RKO (cell line): ENCODE measurements at regions not wholly inside any gene's neighbourhood (a gene's known extent, or its start where the extent isn't known, plus 50 kb on each side); places are given as distances from the start of the nearest gene placed in this dataset.

ENCODE experiments used
- DNase-seq: peaks from one replicate; pipeline ENCODE4 v3.0.0-alpha.2; 2016; ENCODE audit warnings: low spot score

DNA sequence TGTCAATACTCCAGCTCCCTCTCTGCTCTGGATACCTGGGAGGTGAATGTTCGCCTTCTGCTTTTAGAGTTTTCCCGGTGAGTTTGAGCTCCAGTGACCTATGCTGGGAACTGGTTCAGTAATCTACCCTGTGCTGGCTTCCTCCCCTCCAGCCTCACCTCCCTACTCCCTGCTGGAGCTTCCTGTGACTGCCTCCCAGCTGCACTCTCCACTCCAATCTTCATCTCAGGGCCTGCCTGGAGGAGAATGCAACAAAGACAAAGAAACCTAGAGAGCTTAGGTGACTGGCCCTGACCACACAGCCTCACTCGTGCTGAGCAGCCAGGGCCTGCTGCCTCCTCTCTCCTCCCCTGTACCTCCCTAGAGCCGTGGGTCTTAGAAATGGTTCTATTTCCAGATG, 101.6 kb upstream of the FOXF1 start:
- no peak for DNase-seq

DNA sequence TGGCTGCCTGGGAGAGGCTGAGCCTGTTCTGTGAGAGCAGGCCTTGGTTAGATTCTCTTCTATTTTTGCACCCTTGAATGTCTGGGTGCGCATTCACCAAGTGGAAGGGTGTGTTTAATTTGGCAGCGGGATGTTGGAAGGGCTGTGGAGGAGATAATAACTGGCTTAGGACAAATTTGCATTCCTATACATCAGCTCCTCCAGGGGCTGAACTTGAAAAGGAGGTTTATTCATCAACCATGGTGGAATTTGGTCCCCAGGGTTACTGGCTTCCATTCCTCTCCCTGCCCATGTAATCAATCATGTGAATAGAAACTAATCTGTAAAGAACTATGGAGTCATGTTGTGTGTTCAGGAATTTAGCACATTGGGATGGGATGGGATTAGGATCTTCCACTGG, 100.2 kb upstream of the FOXF1 start:
- no peak for DNase-seq

DNA sequence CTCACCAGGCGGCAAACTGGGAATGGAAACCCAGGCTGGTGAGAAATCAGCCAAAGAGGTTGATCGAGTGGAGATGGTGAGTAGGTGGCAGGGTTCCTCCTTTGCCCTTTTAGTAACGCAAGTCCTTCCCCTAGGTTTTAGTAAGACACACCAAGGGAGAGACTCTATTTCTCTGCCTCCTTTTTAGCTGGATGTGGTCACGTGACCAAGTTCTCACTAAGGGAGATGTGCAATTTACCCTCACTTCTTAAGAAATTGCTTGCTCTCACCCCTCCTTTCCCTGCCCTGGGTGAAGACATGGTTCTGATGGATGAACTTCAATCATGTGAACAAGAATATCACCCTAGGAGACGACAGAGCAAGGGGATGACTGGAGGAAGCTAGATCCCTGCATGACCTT, 99.8 kb upstream of the FOXF1 start:
- DNase-seq = no peak

DNA sequence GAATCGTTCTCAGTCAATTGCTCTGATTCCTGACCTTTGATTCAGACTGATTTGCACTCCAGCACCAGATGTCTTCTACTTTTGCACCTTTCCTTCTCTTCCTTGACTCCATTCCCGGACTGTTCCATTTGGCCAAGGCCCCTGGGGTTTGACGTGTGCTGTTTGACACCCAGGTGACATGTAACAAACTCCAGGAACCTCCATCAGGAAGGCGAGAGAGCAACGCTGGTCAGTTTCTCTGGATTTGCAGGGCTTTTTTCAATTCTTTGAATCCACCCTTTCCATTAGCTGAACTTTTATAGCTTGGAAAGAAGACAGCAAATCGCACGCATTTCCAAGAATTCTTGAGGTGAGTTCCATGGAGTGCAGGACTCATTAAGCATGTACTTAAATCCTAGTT, 98.4 kb upstream of the FOXF1 start:
- no peak for DNase-seq

DNA sequence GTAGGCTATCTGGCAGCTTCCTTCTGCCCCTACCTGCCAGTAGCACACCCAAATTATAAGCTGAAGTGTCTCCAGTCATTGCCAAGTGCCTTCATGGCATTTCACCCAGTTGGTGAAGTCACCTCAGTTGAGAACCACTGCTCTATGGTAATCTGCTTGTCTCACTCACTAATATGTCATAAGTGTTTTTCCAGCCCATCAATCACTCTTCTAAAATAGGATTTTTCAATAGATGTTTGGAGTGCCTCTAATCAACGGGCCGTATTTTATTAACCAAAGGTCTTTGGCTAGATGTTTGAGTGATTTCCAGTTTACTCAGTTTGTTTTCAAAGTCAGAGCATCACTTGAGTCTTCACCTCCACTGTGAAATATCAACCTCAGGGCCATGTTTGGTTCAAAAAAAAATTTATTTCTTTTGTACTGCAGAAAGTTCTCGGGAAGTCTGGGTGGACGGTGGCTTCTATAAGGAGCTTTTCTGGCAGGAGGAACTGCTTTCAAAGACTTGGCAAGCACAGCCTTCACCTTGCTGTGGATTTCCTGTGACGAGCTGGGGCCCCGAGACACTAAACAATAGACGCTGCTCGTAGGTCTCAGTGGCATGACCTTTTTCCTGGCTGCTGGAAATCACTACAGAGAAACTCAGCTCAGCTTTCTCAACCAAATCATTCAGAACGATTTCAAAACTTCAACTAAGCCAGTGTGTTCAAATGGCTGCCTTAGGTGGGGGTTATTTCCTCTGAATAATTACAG, 95.2 kb upstream of the FOXF1 start:
- no peak for DNase-seq

DNA sequence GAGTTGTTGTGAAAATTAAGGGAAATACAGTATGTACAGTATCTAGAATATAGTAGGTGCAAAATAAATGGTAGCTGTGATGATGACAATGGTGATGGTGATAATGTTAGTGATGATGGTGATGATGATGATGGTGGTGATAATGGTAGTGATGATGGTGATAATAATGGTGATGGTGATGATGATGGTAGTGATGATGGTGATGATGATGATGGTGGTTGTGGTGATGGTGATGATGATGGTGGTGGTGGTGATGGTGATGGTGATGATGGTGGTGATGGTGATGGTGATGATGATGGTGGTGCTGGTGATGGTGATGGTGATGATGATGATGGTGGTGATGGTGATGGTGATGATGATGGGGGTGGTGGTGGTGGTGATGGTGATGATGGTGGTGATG, 91.3 kb upstream of the FOXF1 start:
- no peak for DNase-seq

DNA sequence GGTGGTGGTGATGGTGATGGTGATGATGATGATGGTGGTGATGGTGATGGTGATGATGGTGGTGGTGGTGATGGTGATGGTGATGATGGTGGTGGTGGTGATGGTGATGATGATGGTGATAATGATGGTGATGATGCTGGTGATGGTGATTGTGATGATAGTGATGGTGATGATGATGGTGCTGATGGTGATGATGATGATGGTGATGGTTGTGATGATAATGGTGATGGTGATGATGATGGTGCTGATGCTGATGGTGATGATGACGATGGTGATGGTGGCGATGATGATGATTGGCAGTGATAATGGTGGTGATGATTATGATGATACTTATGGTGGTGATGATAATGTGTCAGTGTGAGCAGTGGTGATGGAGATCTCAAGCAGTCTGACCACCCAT, 90.8 kb upstream of the FOXF1 start:
- DNase-seq = no peak

DNA sequence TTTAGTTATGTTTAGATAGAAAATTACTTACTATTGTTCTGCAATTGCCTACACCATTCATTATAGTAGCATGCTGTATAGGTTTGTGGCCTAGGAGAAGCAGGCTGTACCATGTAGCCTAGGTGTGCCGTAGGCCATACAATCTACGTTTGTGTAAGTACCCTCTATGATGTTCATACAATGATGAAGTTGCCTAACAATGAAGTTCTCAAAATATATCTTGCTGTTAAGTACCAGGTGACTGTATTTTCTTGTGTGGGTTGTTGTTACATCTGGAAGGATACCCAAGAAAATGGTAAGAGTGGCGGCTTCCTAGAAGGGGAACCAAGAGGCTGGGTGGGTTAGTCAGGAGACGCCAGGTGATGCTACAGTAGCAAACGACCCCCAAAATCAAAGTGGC, 88.3 kb upstream of the FOXF1 start:
- no peak for DNase-seq

DNA sequence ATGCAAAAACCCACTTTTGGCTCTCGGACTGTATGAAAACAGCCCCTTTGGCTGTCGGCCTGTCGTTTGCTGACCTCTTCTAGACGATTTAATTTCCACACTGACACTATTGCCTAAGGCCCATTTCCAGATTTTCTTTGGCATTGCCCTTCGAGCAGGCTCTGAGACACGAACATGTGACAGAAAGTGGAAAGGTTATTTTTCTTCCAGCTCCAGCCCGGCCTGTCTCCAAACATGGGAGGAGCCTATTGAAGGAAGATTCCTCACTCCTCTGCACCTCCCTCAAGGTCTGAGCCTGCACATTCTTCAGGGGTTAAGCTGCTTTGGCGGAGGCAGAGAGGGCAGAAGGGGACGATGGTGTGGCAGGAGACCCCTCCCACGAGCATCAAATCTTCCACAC, 85.9 kb upstream of the FOXF1 start:
- no peak for DNase-seq

DNA sequence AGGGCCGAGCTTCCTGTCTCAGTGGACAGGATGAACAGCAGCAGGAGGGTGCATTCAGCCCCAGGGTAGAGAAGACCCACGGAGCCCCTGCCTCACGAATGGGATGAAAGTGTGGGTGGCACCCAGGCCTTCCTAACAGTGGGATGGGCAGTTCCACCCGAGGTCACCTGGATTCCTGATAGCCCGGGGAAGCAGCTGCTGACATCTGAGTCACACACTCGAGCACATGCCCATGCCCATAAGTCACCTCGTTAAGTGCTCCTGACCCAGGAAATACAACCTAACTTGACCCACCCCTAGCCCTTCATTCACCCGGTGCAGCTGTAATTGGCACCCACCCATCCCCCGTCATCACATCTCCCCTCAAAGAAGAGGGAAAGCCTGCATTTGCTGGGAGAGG, 85.3 kb upstream of the FOXF1 start:
- peak; percentile 7 for DNase-seq

DNA sequence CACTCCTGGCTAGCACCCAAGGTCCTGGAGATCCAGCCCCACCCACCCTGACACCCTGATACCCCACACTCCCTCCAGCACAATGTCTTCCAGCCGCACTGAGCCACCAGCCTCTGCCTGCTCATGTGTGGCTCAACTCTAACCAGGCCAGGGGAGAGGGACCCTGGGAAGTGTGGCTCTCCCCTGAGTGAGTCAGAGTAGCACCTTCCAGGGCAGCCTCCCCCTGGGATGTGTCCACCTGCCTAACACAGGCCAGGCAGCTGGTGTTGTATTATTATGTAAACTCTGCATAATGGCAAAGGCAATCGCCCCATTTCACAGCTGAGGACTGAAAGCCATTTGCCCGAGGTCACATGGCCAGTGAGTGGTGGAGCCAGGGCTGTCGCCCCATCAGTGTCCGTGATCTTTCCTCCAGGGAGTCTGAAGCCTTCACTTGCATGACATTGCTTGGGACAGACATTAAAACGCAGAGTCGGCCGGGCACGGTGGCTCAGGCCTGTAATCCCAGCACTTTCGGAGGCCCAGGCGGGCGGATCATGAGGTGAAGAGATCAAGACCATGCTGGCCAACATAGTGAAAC, 84.2 kb upstream of the FOXF1 start:
- DNase-seq = no peak

DNA sequence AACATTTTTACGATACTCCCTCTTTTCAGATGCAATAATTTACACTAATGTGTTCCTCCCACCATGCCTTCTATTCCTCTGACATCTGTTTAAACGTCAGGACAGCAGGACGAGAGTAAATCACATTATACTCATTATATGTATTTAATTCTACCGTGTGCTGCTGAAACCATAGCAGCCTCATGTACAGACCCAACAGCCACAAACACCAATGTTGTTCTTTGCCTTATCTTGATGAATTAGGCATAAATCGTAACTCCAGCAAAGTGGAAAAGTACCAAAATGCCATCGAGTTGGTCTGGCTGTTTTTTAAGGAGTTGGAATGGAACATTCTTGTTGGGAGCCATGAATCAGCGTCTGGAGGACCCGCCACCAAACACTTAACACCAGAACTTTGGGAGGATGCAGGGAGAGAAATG, 82.9 kb upstream of the FOXF1 start:
- DNase-seq = no peak

DNA sequence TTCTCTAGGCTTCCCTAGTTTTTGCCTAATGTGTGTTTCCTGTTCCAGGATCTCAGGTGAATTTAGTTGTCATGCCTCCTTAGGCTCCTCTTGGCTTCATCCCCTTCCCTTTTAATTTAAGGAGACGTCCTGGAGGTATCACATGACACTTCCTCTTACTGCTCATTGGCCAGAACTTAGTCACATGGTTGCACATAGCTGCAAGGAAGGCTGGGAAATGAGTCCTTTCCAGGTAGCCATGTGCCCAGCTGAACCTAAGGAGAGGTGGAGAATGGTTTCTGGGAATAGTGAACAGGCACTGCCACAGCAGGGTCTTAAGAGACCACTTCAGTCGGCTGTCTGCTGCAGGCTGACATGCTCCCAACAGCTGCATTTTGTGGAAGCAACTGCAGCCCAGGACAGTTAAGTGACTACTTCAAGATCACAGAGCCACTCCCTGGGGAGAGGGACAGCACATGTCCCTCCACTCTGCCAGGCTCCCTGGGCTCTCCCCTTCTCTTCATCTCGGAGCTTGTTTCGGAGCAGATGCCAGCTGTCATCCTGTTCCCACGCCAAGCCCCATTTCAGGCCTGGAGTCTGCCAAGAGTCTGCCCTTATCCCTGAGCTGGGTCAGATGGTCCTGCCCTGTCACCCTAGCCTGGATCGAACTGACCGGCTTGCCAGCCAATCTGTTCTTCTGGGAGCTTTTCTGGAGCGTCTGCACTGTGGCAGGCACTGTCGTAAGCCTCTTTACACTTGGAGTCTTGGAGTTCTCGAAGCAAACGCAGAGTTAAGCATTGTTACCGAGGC, 81.4 kb upstream of the FOXF1 start:
- DNase-seq = no peak

DNA sequence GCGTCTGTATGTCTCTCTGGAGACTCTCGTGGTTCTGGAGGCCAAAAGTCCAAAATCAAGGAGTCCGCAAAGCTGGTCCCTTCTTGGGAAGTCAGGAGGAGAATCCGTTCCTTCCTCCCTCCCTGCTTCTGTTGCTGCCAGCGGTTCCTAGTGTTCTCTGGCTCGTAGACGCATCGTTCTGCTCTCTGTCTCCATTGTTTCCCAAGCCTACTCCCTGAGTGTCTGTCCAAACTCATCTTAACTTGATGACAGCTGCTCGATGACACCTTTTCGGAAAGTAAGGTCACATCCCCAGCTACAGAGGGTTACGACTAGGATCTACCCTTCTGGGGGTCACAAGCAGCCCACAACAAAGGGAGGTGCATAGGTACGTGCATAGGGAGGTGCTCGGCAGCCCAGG, 80.7 kb upstream of the FOXF1 start:
- no peak for DNase-seq

DNA sequence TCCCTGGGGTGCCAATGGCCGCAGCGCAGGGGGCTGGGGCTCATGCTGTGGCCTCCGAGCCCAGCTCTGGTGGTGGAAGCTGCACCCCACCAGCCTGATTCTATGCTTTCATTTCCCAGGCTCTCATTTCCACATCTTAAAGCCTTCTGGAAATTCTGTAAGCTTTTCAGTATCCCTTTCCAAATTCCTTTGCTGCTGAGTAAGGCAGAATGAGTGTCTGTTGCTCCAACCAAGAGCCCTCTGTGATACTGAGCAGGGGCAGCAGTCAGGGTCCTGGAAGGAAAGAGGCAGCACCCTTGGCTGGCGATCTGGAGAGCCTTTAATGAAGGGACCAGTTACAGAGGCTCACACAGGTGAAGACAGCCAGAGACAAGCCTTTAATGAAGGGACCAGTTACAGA, 79.5 kb upstream of the FOXF1 start:
- no peak for DNase-seq

DNA sequence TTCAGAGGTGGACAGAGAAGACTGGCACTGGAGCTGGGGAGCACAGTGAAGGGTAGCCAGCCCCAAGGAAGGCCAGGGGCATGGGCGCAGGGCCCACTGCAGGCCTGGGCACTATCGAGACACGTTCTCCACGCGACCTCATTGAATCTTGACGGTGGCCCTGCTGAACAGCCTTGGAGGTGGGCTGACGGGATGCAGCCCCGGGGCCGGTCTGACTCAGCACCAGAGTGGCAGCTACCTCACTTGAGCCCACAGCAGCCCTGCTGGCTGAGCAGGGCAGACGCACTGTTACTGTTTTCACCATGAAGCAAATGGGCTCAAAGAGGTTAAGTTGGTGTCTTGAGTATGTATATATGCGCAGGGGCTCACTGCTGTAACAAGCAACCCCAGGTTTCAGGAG, 78.8 kb upstream of the FOXF1 start:
- DNase-seq = no peak

DNA sequence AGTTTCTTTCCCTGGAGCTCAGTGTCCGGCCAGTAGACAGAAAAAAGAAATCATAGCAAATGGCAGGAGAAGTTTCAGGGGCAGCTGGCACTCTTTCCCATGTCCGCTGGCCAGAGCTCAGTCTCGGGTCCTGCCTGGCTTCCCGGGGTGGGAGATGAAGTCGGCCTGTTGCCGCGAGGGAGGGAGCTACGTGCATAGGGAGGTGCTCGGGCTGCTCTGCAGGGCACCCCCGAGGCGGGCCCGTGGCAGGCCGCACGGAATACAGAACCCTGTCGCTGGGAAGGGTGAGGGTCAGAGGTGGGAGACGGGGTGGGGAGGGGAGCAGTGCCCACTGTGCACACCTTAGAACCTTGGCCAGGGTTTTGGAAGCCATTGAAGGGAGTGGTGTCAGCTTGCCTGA, 78.3 kb upstream of the FOXF1 start:
- DNase-seq = no peak

DNA sequence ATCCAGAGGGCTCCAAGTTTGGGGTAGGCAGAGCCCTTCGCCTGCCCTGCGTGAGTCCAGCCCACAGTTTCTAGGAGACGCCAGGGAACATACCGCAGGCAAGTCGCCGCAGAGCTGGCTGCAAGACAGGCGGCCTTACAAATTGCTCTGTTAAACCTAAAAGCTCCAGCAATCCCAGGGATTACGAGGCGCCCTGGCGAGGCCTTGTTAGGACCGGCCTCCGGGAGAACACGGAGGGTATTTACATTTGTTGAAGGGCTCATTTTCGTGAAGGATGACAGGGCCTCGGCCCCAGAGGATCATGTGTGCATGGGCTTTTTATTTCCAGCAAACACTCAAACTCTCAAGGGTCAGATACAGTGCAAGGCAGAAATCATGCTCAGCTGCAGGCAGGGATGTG, 77.6 kb upstream of the FOXF1 start:
- no peak for DNase-seq

DNA sequence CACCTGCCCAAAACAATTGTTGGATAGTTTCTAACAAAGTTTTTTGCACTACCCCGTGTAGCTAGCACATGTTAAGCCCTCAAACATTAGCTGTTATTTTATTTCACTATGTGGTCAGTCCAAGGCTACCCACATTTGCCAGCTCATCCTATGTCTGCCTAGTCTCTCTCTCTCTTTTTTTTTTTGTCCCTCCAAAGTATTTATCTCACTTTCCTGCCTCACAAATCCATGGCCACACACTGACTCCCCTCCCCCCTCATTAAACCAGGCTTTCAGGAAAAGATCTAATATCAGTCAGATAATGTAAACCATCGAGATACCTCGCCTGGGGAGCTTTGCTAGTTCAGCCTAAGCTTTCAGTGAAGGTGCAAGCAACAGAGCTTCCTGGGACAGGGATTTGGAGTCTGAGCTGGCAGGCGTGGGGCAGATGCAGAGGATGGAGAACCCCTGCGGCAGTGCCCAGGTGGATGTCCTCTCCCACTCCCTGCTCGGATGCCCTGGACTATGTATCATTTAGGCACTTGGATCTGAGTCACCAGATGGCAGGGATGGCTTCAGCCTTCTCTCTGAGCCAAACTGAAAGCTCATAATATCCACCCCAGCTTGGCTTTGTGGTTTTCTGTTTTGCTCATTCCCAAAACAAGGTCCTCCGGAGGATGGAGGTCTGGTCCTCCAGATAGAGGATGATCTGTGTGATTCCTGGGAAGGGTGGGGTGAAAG, 73.7 kb upstream of the FOXF1 start:
- DNase-seq = no peak

DNA sequence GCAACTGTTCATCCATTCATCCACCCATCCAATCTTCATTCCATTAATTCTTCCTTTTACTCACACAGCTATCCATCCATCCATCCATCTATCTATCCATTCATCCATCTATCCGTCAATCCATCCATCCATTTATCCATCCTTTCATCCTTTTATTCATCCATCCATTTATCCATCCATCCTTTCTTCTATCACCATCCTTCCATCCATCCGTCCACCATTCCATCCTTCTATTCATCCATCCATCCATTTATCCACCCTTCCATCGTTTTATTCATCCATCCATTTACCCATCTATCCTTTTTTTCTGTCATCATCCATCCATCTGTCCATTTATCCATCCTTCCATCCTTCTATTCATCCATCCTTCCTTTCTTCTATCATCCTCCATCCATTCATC, 73.0 kb upstream of the FOXF1 start:
- no peak for DNase-seq

DNA sequence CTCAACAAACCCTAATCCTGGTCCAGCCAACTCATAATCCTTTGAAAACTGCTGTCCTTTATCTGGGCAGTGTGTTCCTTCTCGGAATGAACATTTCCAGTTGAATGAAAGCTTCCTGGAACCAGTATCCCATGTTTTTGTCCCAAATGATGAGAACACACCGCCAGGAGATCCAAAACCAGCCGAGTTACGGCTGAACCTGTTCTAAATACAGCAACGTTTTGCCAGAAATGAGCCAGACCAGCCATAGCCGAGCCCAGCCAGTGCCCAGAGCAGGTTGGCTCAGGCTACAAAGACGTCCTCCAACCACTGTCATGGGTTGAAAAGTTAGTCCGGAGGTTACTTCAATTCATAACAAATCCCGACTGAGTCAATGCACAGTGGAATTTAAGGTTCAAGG, 67.6 kb upstream of the FOXF1 start:
- no peak for DNase-seq

DNA sequence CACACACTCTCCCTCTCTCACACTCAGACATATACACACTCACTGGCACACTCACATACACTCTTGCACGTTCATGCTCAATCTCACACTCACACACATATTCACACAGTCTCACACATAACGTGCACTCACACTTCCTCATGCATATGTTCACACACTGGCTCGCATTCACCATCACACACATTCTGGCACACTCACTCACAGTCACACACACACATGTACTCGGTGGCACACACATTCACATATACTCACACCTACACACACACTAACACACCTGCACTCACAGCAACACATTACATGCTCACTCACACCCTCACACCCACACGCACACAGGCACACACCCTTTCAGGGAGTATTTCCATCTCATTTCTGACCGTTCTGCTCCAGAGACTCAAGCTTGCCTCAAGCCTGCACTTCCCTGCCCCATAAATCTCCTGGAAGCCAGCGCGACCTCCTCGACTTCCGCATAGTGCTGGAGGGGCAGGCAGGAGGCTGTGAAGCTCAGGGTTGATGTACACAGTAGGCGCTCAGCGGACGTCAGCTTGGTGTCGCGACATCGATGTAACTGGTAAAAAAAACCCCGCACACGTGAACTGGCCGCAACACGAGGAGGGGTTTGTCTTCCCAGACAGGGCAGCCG, 66.7 kb upstream of the FOXF1 start:
- no peak for DNase-seq
